Activated CD8-positive, alpha-beta memory T cell treated with anti-CD3 and anti-CD28 coated beads, Interleukin-2, amount 10 ng/mL, durations not matched to agents 7 days and 5 days (primary cell): ENCODE measurements at regions not wholly inside any gene's neighbourhood (a gene's known extent, or its start where the extent isn't known, plus 50 kb on each side); places are given as distances from the start of the nearest gene placed in this dataset.

Source experiments
- ATAC-seq: fragments of 150-1000 bp; cut with Tn5 transposase; one replicate; pipeline ENCODE4 v1.10.0; 2021; ENCODE audit warnings: moderate library complexity
- CTCF ChIA-PET: fragments of 350-600 bp; sonication (Branson Sonifier 250); formaldehyde crosslinking; loops from one replicate; lab custom pipeline; 2021; ENCODE audit warnings: antibody characterized with exemption; lab: Charles Lee
- DNase-seq: peaks from one replicate; pipeline ENCODE4 v3.0.0-alpha.2; 2020
- H3K27ac Mint-ChIP-seq: one replicate; pipeline ENCODE4 v1.8.0; 2021; ENCODE audit warnings: mild to moderate bottlenecking, mixed read lengths
- H3K27me3 Mint-ChIP-seq: one replicate; pipeline ENCODE4 v1.8.0; 2021; ENCODE audit warnings: mixed read lengths
- H3K36me3 Mint-ChIP-seq: one replicate; pipeline ENCODE4 v1.8.0; 2021; ENCODE audit warnings: mild to moderate bottlenecking, mixed read lengths
- H3K4me1 Mint-ChIP-seq: one replicate; pipeline ENCODE4 v1.8.0; 2021; ENCODE audit warnings: mixed read lengths
- H3K4me3 Mint-ChIP-seq: one replicate; pipeline ENCODE4 v1.8.0; 2021; ENCODE audit warnings: mild to moderate bottlenecking, moderate library complexity, mixed read lengths
- H3K9me3 Mint-ChIP-seq: one replicate; pipeline ENCODE4 v1.8.0; 2022; ENCODE audit warnings: low read depth, mixed read lengths

DNA sequence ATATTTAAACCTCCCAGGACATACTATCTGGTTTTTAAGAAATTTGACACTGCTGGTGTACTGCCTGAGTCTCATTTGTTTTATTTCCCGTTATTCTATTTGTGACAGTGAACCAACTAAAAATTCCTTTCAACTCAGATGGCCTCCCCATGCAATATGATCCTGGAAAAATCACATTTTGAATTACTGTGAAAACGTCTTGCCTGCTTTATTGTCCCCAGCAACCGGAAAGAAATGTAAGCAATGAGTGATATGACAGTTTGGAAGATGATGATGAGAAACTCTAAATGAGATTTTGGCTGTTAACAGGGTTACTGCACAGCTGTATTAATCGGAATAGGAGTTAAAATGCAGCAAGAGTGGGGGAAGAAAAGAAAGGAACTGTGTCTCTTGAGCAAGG lies 590.7 kb upstream of the CDH5 start:
- ATAC-seq (no peak), DNase-seq (no peak)
- Mint-ChIP-seq H3K4me1 (no peaks in the 10 kb centered on the region), H3K9me3 (peaks cover 14% of the 10 kb centered on the region), H3K27ac (no peak overlapping the region), H3K4me3 (no peak overlapping the region), H3K27me3 (no peaks in the 10 kb centered on the region), H3K36me3 (no peaks in the 10 kb centered on the region)
- CTCF ChIA-PET, result no interaction called here

- Mint-ChIP-seq H3K4me3 (no peak overlapping the region), H3K9me3 (peaks cover 10% of the 10 kb centered on the region), H3K27me3 (no peaks in the 10 kb centered on the region), H3K4me1 (no peaks in the 10 kb centered on the region), H3K36me3 (no peaks in the 10 kb centered on the region), H3K27ac (no peak overlapping the region)
- DNase-seq (no peak), ATAC-seq (no peak)
- CTCF ChIA-PET, result no interaction called here
Observed at GRCh38 chr16:65774350-65774749, 592.1 kb upstream of the CDH5 start.

DNA sequence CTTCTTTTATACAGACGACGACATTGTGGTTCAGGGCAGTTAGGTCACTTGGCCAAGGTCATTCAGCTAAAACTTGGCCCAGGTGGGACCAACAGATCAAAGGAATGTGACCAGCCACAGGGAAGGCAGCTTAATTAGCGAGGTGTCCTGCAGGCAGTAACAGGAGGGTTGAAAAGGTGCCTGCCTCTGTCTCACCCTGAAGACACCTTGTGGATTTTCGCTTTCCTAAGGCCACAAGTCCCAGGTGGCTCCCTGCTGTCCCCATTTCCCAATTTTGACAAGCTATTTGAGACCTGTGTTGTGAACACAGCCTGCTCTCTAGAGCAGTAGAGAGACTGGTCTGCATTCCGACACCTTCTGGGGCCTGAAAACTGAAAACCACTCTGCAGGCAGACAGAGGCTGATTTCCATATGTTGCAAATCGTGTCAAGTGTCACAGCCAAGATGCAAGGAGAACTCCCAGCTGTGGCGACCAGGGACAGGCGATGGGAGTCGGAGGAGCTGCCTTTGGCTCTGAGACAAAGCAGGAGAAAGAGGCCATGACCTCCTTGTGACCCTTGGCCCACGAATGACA lies 593.1 kb upstream of the CDH5 start:
- CTCF ChIA-PET, result no interaction called here
- H3K9me3 Mint-ChIP-seq, result peaks cover 13% of the 10 kb centered on the region
- ATAC-seq, result no peak

DNA sequence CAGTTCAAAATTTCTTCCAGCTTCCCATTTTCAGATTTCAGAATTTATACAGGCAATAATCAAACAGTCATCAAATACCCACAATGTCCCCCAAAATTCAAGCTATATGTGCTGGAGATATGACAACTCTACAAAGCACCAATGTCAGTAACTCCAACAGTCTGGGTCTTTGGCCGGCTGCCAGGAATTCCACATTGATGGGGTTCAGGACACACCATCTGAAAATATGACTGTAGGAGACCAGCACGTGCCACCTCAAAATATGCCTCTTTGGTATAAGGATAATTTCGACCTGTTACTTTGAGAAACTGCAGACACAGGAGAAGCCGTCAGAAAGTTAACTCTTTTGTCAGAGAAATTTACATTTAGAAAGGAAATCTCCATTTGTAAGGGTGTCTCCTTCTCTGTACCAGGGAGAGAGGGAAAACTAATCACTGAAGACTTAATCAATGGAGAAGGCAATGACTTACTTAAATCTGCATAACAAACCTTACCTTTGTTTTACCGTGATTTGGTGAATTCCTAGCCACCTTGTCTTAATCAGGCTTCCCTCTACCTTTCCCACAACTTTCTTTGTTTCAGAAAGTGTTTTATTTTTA lies 594.3 kb upstream of the CDH5 start:
- no peak overlapping the region for H3K4me3 Mint-ChIP-seq
- DNase-seq, result no peak
- H3K9me3 Mint-ChIP-seq, result peaks cover 16% of the 10 kb centered on the region
- ATAC-seq, result no peak
- no peak overlapping the region for H3K27ac Mint-ChIP-seq
- H3K4me1 Mint-ChIP-seq, result no peaks in the 10 kb centered on the region
- no peaks in the 10 kb centered on the region for H3K27me3 Mint-ChIP-seq
- CTCF ChIA-PET, result no interaction called here
- no peaks in the 10 kb centered on the region for H3K36me3 Mint-ChIP-seq

More for the DNA sequence above, 593.1 kb upstream of the CDH5 start:
- Mint-ChIP-seq H3K27me3 (no peaks in the 10 kb centered on the region), H3K27ac (no peak overlapping the region), H3K4me1 (no peaks in the 10 kb centered on the region), H3K4me3 (no peak overlapping the region), H3K36me3 (no peaks in the 10 kb centered on the region)
- no peak for DNase-seq

- no peaks in the 10 kb centered on the region for H3K4me1 Mint-ChIP-seq
- H3K4me3 Mint-ChIP-seq, result no peak overlapping the region
- peaks cover 16% of the 10 kb centered on the region for H3K9me3 Mint-ChIP-seq
- H3K27me3 Mint-ChIP-seq, result no peaks in the 10 kb centered on the region
- no peak overlapping the region for H3K27ac Mint-ChIP-seq
- DNase-seq, result no peak
- CTCF ChIA-PET, result no interaction called here
- no peaks in the 10 kb centered on the region for H3K36me3 Mint-ChIP-seq
- ATAC-seq, result no peak
Observed at GRCh38 chr16:65771707-65772106, 594.8 kb upstream of the CDH5 start.

GRCh38 chr16:65770752-65771151 lies 595.7 kb upstream of the CDH5 start:
- CTCF ChIA-PET, result no interaction called here
- Mint-ChIP-seq H3K4me1 (no peaks in the 10 kb centered on the region), H3K4me3 (no peak overlapping the region), H3K27me3 (no peaks in the 10 kb centered on the region), H3K27ac (no peak overlapping the region), H3K9me3 (peaks cover 16% of the 10 kb centered on the region), H3K36me3 (no peaks in the 10 kb centered on the region)
- ATAC-seq (no peak), DNase-seq (no peak)

GRCh38 chr16:65769776-65770438 lies 596.6 kb upstream of the CDH5 start:
- H3K9me3 Mint-ChIP-seq, result peaks cover 16% of the 10 kb centered on the region
- CTCF ChIA-PET, result no interaction called here
- H3K27ac Mint-ChIP-seq, result no peak overlapping the region
- ATAC-seq (no peak), DNase-seq (no peak)
- H3K27me3 Mint-ChIP-seq, result no peaks in the 10 kb centered on the region
- H3K36me3 Mint-ChIP-seq, result no peaks in the 10 kb centered on the region
- no peak overlapping the region for H3K4me3 Mint-ChIP-seq
- H3K4me1 Mint-ChIP-seq, result no peaks in the 10 kb centered on the region

DNA sequence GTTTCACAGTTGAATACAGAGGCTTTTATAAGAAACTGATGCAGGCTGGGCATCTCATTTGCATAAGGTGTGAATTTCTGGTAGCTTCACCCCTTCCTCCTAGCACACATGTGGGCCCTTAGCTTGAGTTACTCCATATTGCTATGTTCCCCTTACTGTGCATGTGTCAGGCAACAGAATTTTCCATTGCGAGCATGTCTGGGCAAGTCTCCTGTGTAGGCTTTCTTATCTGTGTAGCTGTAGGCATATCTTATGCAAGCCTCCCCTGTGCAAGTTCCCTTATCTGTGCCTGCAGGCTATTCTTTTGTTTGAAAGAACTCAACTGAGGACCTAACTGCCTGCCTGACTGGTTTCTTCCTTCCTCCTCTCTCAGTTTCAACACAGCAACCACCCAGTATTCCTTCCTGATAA lies 597.4 kb upstream of the CDH5 start:
- Mint-ChIP-seq H3K9me3 (peaks cover 16% of the 10 kb centered on the region), H3K4me1 (no peaks in the 10 kb centered on the region), H3K27me3 (no peaks in the 10 kb centered on the region), H3K36me3 (no peaks in the 10 kb centered on the region), H3K4me3 (no peak overlapping the region), H3K27ac (no peak overlapping the region)
- CTCF ChIA-PET, result no interaction called here
- DNase-seq, result no peak
- no peak for ATAC-seq

DNA sequence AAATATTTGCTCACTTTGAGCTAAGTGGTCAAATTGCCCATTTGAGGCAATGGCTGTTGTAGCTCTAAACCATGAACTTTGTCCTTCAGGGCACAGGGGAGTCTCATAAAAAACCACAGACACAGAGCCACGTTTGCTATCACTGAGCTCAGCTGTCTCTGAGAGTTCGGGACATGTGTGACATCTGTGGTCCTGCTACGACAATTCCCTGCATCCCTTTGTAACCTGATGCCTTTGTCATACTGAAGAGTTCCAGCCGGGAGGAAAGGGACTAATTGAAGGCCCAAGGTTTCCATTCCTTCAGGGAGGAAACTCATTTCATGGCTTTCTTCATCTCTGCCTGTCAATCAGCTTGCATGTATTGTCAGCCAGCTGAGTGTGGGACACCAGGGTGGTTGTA lies 599.4 kb upstream of the CDH5 start:
- H3K4me3 Mint-ChIP-seq, result no peak overlapping the region
- no peaks in the 10 kb centered on the region for H3K36me3 Mint-ChIP-seq
- no peak overlapping the region for H3K27ac Mint-ChIP-seq
- DNase-seq (no peak), ATAC-seq (no peak)
- no peaks in the 10 kb centered on the region for H3K27me3 Mint-ChIP-seq
- CTCF ChIA-PET, result no interaction called here
- peaks cover 12% of the 10 kb centered on the region for H3K9me3 Mint-ChIP-seq
- no peaks in the 10 kb centered on the region for H3K4me1 Mint-ChIP-seq

GRCh38 chr16:65763640-65764305 lies 602.7 kb upstream of the CDH5 start:
- no peak for DNase-seq
- H3K27me3 Mint-ChIP-seq, result no peaks in the 10 kb centered on the region
- no peak overlapping the region for H3K27ac Mint-ChIP-seq
- peaks cover 3% of the 10 kb centered on the region for H3K9me3 Mint-ChIP-seq
- H3K4me3 Mint-ChIP-seq, result no peak overlapping the region
- no peaks in the 10 kb centered on the region for H3K4me1 Mint-ChIP-seq
- no peaks in the 10 kb centered on the region for H3K36me3 Mint-ChIP-seq
- no peak for ATAC-seq
- CTCF ChIA-PET, result no interaction called here

DNA sequence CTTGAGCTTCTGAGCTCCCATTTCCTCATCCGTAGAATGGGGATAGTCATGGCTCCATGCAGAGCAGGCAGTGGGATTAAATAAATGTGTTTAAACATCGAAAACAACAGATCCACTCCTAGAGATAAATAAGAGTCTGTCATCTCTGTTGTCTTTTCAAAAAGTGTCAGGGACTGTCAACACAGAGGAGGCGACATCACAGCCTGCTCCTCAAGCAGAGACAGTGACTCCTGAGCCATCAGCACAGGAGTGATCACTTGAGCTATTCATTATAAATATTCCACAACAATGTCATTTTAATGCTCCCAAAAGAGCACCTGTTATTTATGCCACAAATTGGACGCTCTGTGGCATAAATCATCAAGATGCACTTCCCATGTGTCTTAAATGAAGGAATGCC lies 605.6 kb upstream of the CDH5 start:
- ATAC-seq (no peak), DNase-seq (no peak)
- Mint-ChIP-seq H3K4me3 (no peak overlapping the region), H3K27ac (no peak overlapping the region), H3K27me3 (no peaks in the 10 kb centered on the region), H3K36me3 (no peaks in the 10 kb centered on the region), H3K4me1 (no peaks in the 10 kb centered on the region), H3K9me3 (no peaks in the 10 kb centered on the region)
- CTCF ChIA-PET, result no interaction called here

DNA sequence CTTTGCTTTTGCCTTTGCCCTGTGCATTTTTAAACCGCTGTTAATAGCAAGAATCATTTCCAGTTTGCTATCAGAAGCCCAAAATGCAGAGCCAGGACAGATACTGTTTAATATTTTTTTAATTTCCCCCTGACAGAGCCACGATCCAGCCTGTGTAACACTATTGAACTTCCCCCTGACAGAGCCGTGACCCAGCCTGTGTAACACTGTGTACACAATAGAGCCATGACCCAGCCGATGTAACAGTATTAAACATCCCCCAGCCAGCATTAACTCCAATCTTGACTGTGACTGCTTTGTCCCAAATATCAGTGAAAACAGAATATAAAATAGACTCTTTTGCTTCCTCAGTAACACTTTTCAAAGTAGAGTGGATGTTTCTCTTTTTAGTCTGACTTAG lies 607.9 kb upstream of the CDH5 start:
- Mint-ChIP-seq H3K36me3 (no peaks in the 10 kb centered on the region), H3K4me3 (no peak overlapping the region), H3K9me3 (peaks cover 2% of the 10 kb centered on the region), H3K27me3 (no peaks in the 10 kb centered on the region), H3K27ac (no peak overlapping the region), H3K4me1 (no peaks in the 10 kb centered on the region)
- ATAC-seq, result no peak
- DNase-seq, result no peak
- CTCF ChIA-PET, result no interaction called here

DNA sequence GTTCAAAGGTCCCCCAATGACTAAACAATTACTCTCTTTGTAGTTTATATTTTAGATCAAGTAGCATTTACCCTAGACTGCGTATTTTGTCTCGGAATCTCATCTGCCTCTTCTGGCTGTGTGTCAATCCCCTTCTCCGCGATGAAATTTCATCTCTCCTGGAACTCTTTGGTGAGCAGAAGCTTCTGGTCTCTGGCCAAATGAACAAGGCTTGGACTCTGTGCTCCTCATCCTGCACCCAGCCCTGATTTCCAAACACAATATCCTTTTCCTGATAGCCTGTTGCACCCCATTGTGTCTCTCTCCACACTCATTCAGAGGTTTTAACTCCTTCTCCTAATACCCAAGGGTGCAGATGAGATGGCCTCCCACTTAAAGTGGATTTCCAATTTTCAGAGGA lies 609.4 kb upstream of the CDH5 start:
- CTCF ChIA-PET, result no interaction called here
- Mint-ChIP-seq H3K4me3 (no peak overlapping the region), H3K4me1 (no peaks in the 10 kb centered on the region), H3K9me3 (peaks cover 2% of the 10 kb centered on the region), H3K27ac (no peak overlapping the region), H3K36me3 (no peaks in the 10 kb centered on the region), H3K27me3 (no peaks in the 10 kb centered on the region)
- no peak for ATAC-seq
- DNase-seq, result no peak

- Mint-ChIP-seq H3K4me1 (no peaks in the 10 kb centered on the region), H3K27ac (no peak overlapping the region), H3K4me3 (no peak overlapping the region), H3K27me3 (no peaks in the 10 kb centered on the region), H3K9me3 (peaks cover 2% of the 10 kb centered on the region), H3K36me3 (no peaks in the 10 kb centered on the region)
- ATAC-seq (no peak), DNase-seq (no peak)
- CTCF ChIA-PET, result no interaction called here
Observed at GRCh38 chr16:65756163-65756562, 610.3 kb upstream of the CDH5 start.
